Vagina (tissue), 2 donors: ENCODE measurements at regions not wholly inside any gene's neighbourhood (a gene's known extent, or its start where the extent isn't known, plus 50 kb on each side); places are given as distances from the start of the nearest gene placed in this dataset.

ENCODE experiments used
- CTCF ChIP-seq, 3 experiments: fragments of 450-650 bp in 2 of 3; fragments of 200-600 bp in 1 of 3; sonication (generic) in 1 of 3; IDR thresholded peaks; one replicate each; pipeline ENCODE4 v1.5.1; 2017 to 2019; ENCODE audit warnings: antibody characterized with exemption in 3 of 3, mild to moderate bottlenecking in 2 of 3, moderate library complexity in 2 of 3
- POLR2A ChIP-seq, 2 donors: fragments of 450-650 bp; IDR thresholded peaks; one replicate each; pipeline ENCODE4 v1.6.1; 2017; ENCODE audit warnings: antibody characterized with exemption in 2 of 2, mild to moderate bottlenecking in 2 of 2, moderate library complexity in 2 of 2
- POLR2AphosphoS5 ChIP-seq, 2 donors: sonication (generic); formaldehyde crosslinking; IDR thresholded peaks; one replicate each; pipeline ENCODE4 v1.9.0; 2017; ENCODE audit warnings: antibody characterized with exemption in 2 of 2, mild to moderate bottlenecking in 2 of 2, low read depth in 1 of 2; ENCODE audit not compliant: insufficient read depth in 1 of 2

- TF ChIP-seq CTCF (IDR thresholded peaks at IDR 0.05): no peak
- no peak for TF ChIP-seq POLR2A (IDR thresholded peaks at IDR 0.05)
- no peak for TF ChIP-seq POLR2AphosphoS5 (IDR thresholded peaks at IDR 0.05; ENCODE audit: insufficient read depth in 1 of 2, low read depth in 1 of 2)
These were observed 227.9 kb upstream of the CLINT1 start for GRCh38 chr5:158086856-158087255.
